ENCODE measurements at regions not wholly inside any gene's neighbourhood (a gene's known extent, or its start where the extent isn't known, plus 50 kb on each side); places are given as distances from the start of the nearest gene placed in this dataset.

- DNase-seq (ENCODE audit: low read depth in 1 of 2, low spot score in 1 of 2), result no peak
These were observed 79.0 kb upstream of the SYT6 start for GRCh38 chr1:114232691-114233090.

- no peak for DNase-seq (ENCODE audit: low read depth in 1 of 2, low spot score in 1 of 2)
These were observed 77.6 kb upstream of the SYT6 start for GRCh38 chr1:114231301-114231700.

GRCh38 chr1:114229368-114229767 is 75.7 kb upstream of the SYT6 start:
- no peak for DNase-seq (ENCODE audit: low read depth in 1 of 2, low spot score in 1 of 2)

- no peak for DNase-seq (ENCODE audit: low read depth in 1 of 2, low spot score in 1 of 2)
These were observed 73.4 kb upstream of the SYT6 start for GRCh38 chr1:114227059-114227458.

GRCh38 chr1:114224196-114224907 is 70.7 kb upstream of the SYT6 start:
- no peak for DNase-seq (ENCODE audit: low read depth in 1 of 2, low spot score in 1 of 2)

- DNase-seq (ENCODE audit: low read depth in 1 of 2, low spot score in 1 of 2), result no peak
These were observed 69.3 kb upstream of the SYT6 start for GRCh38 chr1:114222920-114223319.

GRCh38 chr1:114219172-114219868 is 65.7 kb upstream of the SYT6 start:
- no peak for DNase-seq (ENCODE audit: low read depth in 1 of 2, low spot score in 1 of 2)

- no peak for DNase-seq (ENCODE audit: low read depth in 1 of 2, low spot score in 1 of 2)
These were observed 64.9 kb upstream of the SYT6 start for GRCh38 chr1:114218361-114219171.

GRCh38 chr1:114216431-114217173 is 62.9 kb upstream of the SYT6 start:
- DNase-seq (ENCODE audit: low read depth in 1 of 2, low spot score in 1 of 2), result no peak

GRCh38 chr1:114215436-114215835 is 61.8 kb upstream of the SYT6 start:
- DNase-seq (ENCODE audit: low read depth in 1 of 2, low spot score in 1 of 2), result no peak

GRCh38 chr1:114214016-114214415 is 60.3 kb upstream of the SYT6 start:
- DNase-seq (ENCODE audit: low read depth in 1 of 2, low spot score in 1 of 2), result no peak

GRCh38 chr1:114209971-114210370 is 56.3 kb upstream of the SYT6 start:
- no peak for DNase-seq (ENCODE audit: low read depth in 1 of 2, low spot score in 1 of 2)

GRCh38 chr1:114208714-114209113 is 55.0 kb upstream of the SYT6 start:
- DNase-seq (ENCODE audit: low read depth in 1 of 2, low spot score in 1 of 2), result no peak

- DNase-seq (ENCODE audit: low read depth in 1 of 2, low spot score in 1 of 2), result no peak
These were observed 54.4 kb upstream of the SYT6 start for GRCh38 chr1:114208106-114208505.

GRCh38 chr1:114207635-114208034 is 54.0 kb upstream of the SYT6 start:
- DNase-seq (ENCODE audit: low read depth in 1 of 2, low spot score in 1 of 2), result no peak

- no peak for DNase-seq (ENCODE audit: low read depth in 1 of 2, low spot score in 1 of 2)
These were observed 52.7 kb upstream of the SYT6 start for GRCh38 chr1:114206392-114206791.

GRCh38 chr1:114203595-114204128 is 50.0 kb upstream of the SYT6 start:
- DNase-seq (ENCODE audit: low read depth in 1 of 2, low spot score in 1 of 2), result no peak

Data from stimulated activated CD4-positive, alpha-beta T cell treated with anti-CD3 and anti-CD28 coated beads, Interleukin-15, amount 100 ng/mL, for 1 hour (primary cell).